ENCODE measurements at regions not wholly inside any gene's neighbourhood (a gene's known extent, or its start where the extent isn't known, plus 50 kb on each side); places are given as distances from the start of the nearest gene placed in this dataset.

DNA sequence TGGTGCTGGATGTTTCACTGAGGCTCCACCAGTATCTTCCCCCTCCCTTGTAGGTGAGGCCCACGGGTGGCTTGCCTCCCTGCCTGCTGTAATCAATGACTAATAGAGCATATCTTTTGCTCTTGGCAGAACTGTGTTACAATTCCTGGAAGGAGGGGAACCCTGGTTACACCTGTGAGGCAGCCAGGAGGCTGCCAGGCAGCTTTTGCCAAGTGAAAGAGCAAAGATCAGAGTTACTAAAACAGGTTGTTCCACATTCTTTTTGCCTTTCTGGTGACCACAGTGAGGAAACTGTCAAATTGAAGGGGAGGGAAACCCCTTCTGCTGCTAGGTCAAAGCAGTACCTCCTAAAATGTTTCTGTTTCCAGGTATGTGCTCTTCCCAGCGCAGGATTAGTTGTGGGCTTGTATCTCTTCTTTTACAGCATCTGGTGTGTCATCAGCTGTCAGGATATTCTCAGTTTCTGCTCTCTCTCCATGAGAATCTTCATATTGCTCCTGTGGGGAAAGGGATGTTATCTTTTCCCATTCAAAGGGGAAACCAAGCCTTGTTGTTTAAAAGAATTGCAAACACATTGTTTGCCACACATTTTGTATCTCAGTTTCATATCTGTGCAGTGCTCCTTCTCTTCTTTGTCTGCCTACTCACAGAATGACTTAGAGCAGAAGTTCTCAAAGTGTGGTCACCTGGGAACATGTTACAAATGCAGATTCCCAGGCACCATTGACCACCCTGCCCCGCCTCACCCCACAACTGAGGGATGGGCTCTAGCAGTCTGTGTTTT, 137.4 kb upstream of the UMPS start:
- no peak overlapping the region for H3K27ac ChIP-seq
- no peak overlapping the region for H3K4me3 ChIP-seq (ENCODE audit: low read depth, low read length)
- H3K27me3 ChIP-seq (ENCODE audit: insufficient read depth, low read depth, severe bottlenecking), result no peaks in the 10 kb centered on the region
- no peaks in the 10 kb centered on the region for H3K36me3 ChIP-seq
- no peaks in the 10 kb centered on the region for H3K9me3 ChIP-seq (ENCODE audit: severe bottlenecking)
- no peak for DNase-seq
- TF ChIP-seq, protein P1, sequence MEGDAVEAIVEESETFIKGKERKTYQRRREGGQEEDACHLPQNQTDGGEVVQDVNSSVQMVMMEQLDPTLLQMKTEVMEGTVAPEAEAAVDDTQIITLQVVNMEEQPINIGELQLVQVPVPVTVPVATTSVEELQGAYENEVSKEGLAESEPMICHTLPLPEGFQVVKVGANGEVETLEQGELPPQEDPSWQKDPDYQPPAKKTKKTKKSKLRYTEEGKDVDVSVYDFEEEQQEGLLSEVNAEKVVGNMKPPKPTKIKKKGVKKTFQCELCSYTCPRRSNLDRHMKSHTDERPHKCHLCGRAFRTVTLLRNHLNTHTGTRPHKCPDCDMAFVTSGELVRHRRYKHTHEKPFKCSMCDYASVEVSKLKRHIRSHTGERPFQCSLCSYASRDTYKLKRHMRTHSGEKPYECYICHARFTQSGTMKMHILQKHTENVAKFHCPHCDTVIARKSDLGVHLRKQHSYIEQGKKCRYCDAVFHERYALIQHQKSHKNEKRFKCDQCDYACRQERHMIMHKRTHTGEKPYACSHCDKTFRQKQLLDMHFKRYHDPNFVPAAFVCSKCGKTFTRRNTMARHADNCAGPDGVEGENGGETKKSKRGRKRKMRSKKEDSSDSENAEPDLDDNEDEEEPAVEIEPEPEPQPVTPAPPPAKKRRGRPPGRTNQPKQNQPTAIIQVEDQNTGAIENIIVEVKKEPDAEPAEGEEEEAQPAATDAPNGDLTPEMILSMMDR (IDR thresholded peaks at IDR 0.05; ENCODE audit: low read depth, low read length), result no peak

DNA sequence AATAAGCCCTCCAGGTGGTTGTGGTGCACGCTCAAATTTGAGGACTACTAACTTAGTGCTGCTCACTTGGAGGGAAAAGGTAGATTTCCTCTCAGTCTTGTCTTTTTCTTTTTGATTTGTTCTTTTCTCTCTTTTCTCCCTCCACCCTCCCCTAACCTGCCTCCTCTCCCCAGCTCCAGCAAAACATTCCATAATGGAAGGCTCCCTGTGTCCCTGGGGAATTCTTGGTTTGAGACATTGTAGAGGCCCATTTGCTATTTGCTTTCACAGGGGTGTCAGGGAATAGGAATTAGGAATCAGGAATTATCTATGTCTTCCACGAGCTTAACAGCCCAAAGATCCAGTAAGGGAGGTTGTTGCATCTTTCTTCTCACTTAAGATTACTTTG, 136.8 kb upstream of the UMPS start:
- H3K36me3 ChIP-seq, result no peaks in the 10 kb centered on the region
- TF ChIP-seq, protein P1 (IDR thresholded peaks at IDR 0.05; ENCODE audit: low read depth, low read length), result no peak
- H3K27ac ChIP-seq, result no peak overlapping the region
- no peaks in the 10 kb centered on the region for H3K27me3 ChIP-seq (ENCODE audit: insufficient read depth, low read depth, severe bottlenecking)
- H3K4me3 ChIP-seq (ENCODE audit: low read depth, low read length), result no peak overlapping the region
- no peaks in the 10 kb centered on the region for H3K9me3 ChIP-seq (ENCODE audit: severe bottlenecking)
- no peak for DNase-seq

DNA sequence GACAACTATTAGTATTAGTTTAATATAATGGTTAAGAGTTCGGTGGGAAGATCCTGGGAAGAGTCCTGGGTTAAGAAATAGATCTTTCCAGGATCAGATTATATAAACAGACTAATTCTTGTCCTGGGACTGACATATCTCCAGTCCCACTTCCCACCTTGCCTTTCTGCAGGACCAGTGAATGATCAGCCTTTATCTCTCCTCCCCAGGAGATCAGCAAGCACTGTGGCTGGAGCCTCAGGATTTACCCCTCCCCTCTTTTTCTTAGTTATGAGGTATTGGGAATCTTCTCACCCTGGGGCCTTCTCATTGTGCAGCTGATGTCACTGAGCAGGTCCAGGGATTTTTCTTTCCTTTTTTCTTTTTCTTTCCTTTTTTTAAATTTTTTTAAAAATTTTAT, 135.7 kb upstream of the UMPS start:
- no peak for DNase-seq
- H3K9me3 ChIP-seq (ENCODE audit: severe bottlenecking), result no peaks in the 10 kb centered on the region
- no peak overlapping the region for H3K4me3 ChIP-seq (ENCODE audit: low read depth, low read length)
- TF ChIP-seq, protein P1 (IDR thresholded peaks at IDR 0.05; ENCODE audit: low read depth, low read length), result no peak
- no peaks in the 10 kb centered on the region for H3K27me3 ChIP-seq (ENCODE audit: insufficient read depth, low read depth, severe bottlenecking)
- H3K27ac ChIP-seq, result no peak overlapping the region
- no peaks in the 10 kb centered on the region for H3K36me3 ChIP-seq

DNA sequence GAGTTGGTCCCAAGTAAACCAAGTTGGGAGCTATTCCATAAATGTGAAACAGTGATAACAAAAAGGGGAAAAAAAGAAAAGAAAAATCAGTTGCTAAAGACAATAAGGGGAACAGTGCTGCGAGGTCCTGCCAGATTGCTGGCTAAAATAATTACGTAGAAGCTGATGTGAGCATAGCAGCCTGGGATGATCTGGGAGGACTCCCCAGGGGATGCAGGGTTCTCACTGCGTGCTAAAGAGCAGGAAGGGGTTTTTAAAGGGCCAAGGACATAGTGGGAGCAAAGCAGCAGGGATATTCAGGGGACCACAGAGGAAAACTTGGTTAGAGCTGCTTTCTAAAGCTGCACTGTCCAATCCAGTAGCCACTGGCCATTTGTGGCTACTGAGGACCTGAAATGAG, 133.0 kb upstream of the UMPS start:
- Histone ChIP-seq H3K27me3 (ENCODE audit: insufficient read depth, low read depth, severe bottlenecking) (no peaks in the 10 kb centered on the region), H3K4me3 (ENCODE audit: low read depth, low read length) (no peak overlapping the region), H3K27ac (no peak overlapping the region), H3K9me3 (ENCODE audit: severe bottlenecking) (no peaks in the 10 kb centered on the region), H3K36me3 (no peaks in the 10 kb centered on the region)
- TF ChIP-seq, protein P1 (IDR thresholded peaks at IDR 0.05; ENCODE audit: low read depth, low read length), result no peak
- DNase-seq, result no peak

DNA sequence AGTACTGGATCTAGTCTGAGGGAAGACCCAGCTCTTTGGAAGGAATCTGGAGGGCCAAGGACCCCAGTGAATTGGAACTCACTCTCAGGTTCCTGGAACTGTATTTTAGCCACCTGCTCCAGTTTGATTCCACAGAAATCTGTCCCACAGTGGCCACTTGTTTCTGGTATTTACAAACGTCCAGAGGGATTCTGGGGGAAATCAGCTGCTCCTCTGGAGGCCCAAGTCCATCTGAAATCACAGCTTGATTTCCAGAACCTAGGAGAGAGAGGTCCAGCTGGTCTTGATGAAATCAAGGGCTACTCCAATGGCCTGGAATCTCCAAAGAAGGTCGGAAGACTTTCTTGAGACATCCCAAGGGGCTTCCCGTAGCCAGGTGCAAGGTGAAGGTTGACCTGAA, 132.3 kb upstream of the UMPS start:
- no peak overlapping the region for H3K4me3 ChIP-seq (ENCODE audit: low read depth, low read length)
- TF ChIP-seq, protein P1 (IDR thresholded peaks at IDR 0.05; ENCODE audit: low read depth, low read length), result no peak
- no peak for DNase-seq
- H3K36me3 ChIP-seq, result no peaks in the 10 kb centered on the region
- no peaks in the 10 kb centered on the region for H3K9me3 ChIP-seq (ENCODE audit: severe bottlenecking)
- H3K27me3 ChIP-seq (ENCODE audit: insufficient read depth, low read depth, severe bottlenecking), result no peaks in the 10 kb centered on the region
- no peak overlapping the region for H3K27ac ChIP-seq
